GM18907 (cell line): ENCODE measurements at regions not wholly inside any gene's neighbourhood (a gene's known extent, or its start where the extent isn't known, plus 50 kb on each side); places are given as distances from the start of the nearest gene placed in this dataset.

ENCODE experiments used
- ATAC-seq: cut with Tn5 transposase; IDR thresholded peaks from one replicate; pipeline ENCODE4 v1.9.1; 2021; ENCODE audit warnings: mild to moderate bottlenecking, moderate library complexity; ENCODE audit not compliant: unreplicated experiment

- ATAC-seq = no peak
Measured at GRCh38 chr18:37754141-37754540, 188.5 kb upstream of the CELF4 start.

GRCh38 chr18:37742436-37742835 is 176.8 kb upstream of the CELF4 start:
- no peak for ATAC-seq

- no peak for ATAC-seq
Measured at GRCh38 chr18:37741032-37741623, 175.5 kb upstream of the CELF4 start.

GRCh38 chr18:37734406-37734805 is 168.8 kb upstream of the CELF4 start:
- no peak for ATAC-seq

DNA sequence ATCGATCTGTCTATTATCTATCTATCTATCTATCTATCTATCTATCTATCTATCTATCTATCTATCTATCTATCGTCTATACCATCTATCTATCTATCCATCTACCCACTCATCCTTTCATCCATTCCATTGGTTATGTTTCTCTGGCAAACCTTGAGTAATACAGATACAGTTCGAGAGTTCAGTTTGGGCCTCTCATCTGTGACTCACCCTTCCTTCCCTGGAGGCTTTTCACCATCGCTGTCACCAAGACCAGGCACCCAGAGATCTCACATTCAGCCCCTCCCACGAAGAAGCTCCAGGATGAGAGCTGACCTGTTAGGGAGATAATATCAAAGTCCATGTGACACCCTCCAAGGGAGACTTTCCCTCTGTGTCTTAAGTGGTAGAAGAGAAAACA is 164.1 kb upstream of the CELF4 start:
- ATAC-seq = no peak

- ATAC-seq = no peak
Measured at GRCh38 chr18:37724206-37724605, 158.6 kb upstream of the CELF4 start.

- ATAC-seq = no peak
Measured at GRCh38 chr18:37721544-37722522, 156.2 kb upstream of the CELF4 start.

DNA sequence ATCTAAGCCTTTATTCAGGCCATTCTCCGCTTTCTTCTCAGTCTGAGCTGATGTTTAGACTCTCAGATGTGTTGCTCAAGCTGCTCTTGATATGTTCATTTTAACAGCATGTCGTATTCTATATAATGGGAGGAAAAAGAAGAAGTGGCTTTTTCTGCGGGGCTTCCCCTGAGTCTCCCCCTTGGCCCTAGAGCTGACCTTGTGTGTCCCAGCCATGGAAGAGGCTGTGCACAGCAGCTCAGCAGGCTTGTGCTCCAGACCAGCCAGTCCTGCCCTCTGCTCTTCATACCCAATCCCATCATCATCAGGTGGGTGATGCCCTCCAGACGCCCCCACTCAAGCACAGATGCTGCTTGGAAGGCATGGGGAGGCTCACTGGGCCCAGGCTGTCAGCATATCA is 155.1 kb upstream of the CELF4 start:
- no peak for ATAC-seq

DNA sequence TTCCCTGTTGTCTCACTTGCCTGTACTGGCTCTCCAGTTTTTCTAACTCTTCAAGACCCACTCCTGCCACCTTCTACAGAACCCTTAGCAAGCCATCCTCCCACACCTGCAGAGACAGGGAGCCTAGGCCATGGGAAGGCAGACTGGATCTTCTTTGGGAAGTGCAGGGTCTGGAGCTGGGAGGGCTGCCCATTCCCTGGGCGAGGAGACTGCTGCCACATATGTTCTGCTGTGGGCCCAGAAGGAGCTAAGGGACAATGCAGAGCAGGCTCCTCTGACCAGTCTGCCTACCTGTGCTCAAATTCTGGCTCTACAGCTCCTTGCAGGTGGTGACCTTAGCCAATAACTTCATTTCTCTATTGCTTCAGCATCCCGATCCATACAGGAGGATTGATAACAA is 152.1 kb upstream of the CELF4 start:
- no peak for ATAC-seq

DNA sequence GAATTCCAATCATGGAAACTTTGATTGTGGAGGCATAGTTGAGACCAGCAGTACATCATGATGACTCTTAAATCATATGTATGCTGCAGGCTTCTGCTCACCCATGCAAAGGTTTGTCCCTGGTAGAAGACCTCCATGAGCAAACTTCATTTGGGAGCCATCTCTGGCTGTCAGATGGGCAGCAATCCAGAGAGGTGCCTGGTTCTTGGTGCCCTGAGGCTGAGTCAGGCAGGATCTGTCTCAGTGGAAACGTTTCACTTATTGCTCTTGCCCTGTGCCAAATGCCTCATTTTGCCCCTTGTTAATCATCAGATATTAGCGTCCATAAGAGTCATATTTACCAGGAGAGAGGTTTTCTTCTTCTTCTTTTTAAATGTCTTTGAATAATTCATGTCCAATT is 151.5 kb upstream of the CELF4 start:
- no peak for ATAC-seq

DNA sequence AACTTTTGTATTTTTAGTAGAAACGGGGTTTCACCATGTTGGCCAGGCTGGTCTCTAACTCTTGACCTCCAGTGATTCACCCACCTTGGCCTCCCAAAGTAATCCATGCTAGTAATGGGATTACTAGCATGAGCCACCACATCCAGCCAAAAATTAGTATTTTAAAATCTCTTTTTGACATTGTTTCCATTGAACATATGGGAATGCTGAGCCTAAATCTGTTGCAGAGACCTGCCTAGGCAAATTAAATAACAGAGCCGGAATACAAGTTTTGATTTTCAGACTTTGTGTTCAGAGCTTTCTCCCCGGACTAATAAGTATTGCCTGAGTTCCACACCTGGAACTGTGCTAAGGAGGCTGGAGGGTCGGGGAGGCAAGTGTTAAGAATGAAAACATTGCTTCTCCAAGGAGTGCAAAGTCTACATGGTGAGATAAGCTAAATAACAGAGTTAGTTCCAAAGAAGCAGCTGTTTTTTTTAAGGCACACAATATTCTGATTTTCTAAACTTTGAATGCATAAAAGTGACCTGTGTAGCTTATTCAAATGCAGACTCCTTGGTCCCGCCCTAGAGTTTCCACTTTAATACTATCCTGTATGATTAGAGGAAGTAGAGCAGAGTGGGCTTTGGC is 150.6 kb upstream of the CELF4 start:
- no peak for ATAC-seq

DNA sequence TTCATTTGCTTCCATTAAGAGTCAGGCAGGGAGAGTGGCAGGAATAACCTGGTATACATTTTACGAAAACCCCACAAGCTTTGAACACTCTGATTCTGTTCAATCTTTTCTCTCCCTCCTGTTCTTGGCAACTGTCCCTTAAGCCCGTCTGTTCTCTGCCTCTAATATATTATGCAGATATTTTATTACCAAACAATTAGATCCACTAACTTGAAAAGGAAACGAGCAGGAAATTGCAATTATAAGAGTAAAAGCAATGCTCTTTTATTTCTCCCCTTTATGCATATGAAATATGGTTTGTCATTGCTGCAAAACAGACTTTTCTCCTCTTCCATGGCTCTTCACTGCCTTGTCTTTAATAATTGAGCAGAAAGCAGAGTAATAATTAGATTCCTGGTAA is 149.1 kb upstream of the CELF4 start:
- no peak for ATAC-seq

DNA sequence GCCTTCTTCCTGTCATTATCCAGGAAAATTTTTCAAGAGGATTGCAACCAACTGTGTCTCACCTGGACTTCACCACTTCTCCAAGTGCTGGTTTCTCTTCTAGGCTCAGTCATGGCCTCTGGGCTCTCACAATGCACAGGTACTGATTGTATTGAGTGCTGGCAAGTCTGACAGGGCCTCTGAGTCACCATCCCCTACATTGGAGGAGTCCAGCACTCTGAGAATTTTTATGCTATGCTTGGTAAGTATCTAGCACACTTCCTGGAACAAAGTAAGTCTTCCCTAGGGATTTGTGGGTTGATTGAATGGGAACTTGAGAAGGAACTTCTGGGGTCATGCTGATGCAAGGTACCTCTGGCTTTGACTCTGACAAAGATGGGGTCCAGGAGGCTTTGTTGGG is 147.2 kb upstream of the CELF4 start:
- ATAC-seq = no peak

GRCh38 chr18:37711766-37712505 is 146.3 kb upstream of the CELF4 start:
- ATAC-seq = no peak

DNA sequence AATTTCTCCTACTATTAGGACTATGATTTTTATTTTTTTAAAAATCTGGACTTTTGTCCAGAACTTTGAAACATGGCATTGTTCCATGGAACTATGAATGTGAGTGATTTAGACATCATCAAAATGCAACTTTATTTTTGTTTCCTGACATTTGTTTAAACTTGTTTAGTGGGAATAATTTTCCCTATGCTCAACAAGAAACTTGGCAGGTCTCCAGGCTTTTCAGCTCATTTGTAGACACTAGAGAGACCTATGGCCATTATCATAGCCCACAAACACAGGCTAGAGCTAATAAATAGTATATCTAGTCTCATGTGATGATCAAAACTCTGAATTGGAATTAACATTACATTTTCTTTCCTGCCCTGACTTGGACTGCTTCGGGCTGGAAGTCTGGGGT is 145.1 kb upstream of the CELF4 start:
- ATAC-seq = no peak

DNA sequence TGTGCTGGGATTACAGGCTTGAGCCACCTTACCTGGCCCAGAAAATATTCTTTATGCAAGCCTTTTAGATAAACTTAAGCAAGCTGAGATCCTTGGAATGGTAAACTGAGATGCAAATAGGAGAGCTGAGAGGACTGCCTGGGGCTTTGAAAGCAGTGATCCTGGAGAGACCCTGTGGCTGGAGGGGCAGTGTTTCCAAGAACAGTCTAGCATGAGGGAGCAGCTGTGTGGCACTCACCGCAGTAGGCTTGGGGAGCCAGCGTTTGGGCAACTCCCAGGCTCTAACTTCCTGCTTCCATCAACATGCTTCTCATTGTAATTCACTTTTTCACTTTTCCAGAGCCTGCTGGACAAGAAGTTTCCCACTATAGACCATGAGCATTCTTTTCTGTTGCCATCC is 144.1 kb upstream of the CELF4 start:
- no peak for ATAC-seq

GRCh38 chr18:37705016-37705415 is 139.4 kb upstream of the CELF4 start:
- ATAC-seq = no peak

DNA sequence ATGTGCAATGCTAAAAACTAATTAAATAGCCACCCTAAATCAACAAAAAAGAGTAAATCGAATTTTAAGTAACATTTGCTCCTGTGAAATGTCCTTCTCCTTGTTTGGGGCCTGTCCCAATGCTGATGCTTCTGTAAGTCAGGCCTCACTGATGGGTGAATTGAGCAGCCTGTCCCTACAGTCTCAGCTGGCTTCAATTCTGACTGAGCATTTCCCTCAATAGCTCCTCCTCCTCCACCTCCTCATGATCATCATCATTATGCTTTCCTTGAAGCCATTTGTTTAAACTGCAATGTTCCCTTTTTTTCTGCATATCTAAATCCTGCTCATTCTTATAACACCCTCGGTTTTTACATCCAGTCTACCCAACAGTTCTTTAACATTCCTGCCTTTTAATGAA is 137.2 kb upstream of the CELF4 start:
- no peak for ATAC-seq

DNA sequence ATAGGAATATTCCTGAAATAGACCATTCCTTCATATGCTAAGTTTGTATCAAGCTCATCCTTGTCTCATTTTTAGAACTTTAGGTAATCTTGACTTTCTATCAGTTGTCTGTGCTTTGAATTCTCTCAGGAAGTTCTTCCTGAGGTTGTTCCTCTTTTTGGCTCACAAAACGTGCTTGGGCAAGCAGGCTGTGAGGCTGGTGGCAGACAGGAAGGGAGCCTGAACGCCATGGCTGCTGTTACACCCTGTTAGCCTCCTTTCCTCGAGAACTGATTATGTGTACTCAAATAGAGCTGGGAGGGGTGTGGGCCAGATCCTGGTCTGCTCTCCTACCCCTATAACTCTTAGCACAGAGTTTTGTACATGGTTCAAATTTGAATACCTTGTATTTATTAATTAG is 136.4 kb upstream of the CELF4 start:
- no peak for ATAC-seq

DNA sequence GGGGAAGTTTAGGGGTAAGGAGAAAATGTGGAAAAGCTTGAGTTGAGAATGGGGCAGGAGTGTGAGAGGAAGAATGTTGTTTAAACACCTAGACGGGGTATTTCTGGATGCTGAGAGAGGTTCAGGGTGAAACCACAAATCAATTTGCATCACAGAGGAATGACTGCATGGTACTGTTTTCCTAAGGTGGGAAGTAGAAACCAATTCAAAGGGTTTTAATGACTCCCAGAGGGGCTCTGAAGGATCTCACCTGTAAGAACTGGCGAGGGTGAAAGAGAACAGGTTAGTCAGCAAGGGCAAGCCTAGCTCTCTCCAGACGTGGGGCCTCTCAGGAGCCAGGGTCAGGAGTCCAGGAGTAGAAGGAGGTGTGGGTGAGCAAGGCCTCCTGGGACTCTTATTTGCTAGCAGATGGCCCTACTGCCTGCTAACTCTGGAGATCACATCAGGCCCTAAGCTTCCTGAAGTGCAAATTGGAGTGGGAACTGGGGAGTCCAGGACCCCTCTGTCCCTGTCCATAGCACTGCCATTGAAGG is 133.0 kb upstream of the CELF4 start:
- ATAC-seq = no peak

GRCh38 chr18:37694516-37694915 is 128.9 kb upstream of the CELF4 start:
- ATAC-seq = no peak
